ENCODE measurements at regions not wholly inside any gene's neighbourhood (a gene's known extent, or its start where the extent isn't known, plus 50 kb on each side); places are given as distances from the start of the nearest gene placed in this dataset.
A peak's percentile ranks its signal among the peaks of the same experiment; 100 is the strongest.

GRCh38 chr13:29926098-29926476 lies 75.7 kb upstream of the UBL3 start:
- Histone ChIP-seq H2AFZ (ENCODE audit: low read depth) (no peak overlapping the region), H3K36me3 (replicated peaks in 1 of 2; ENCODE audit: control insufficient read depth in 1 of 2, insufficient read depth in 2 of 2, low read length in 1 of 2) (no peaks in the 10 kb centered on the region), H3K79me2 (ENCODE audit: insufficient read depth) (no peaks in the 10 kb centered on the region), H3K27ac (ENCODE audit: low read depth in 2 of 2, low read length in 1 of 2) (no peak overlapping the region), H3K9me3 (no peaks in the 10 kb centered on the region), H3K9me2 (no peaks in the 10 kb centered on the region), H3K27me3 (ENCODE audit: insufficient read depth) (no peaks in the 10 kb centered on the region), H3K4me2 (no peak overlapping the region), H3K9ac (no peak overlapping the region), H4K20me1 (ENCODE audit: insufficient read depth) (no peaks in the 10 kb centered on the region), H3F3A (replicated peaks; ENCODE audit: insufficient read depth) (peaks cover 26% of the 10 kb centered on the region), H3K4me1 (ENCODE audit: control insufficient read depth in 1 of 2, insufficient read depth in 2 of 2, low read depth in 1 of 2, low read length in 1 of 2) (peaks cover 14 to 36% of the 10 kb centered on the region in 2 experiments; a peak in 3 of 4 replicates), H3K4me3 (ENCODE audit: low read depth in 2 of 2, low read length in 1 of 2) (no peak overlapping the region)
- POLR2A ChIA-PET = no interaction called here
- TF ChIP-seq POLR2AphosphoS5 (IDR thresholded peaks at IDR 0.05; ENCODE audit: low read depth, low read length) (no peak), MAX (IDR thresholded peaks at IDR 0.05; ENCODE audit: low read depth) (no peak), MXI1 (IDR thresholded peaks at IDR 0.05; ENCODE audit: low read depth, low read length) (no peak), MEF2A (IDR thresholded peaks at IDR 0.05; ENCODE audit: borderline replicate concordance, low read depth) (no peak)
- WGBS (ENCODE audit: low lambda C conversion rate) = 96% methylated on average over 4 of the region's 4 CpGs
- CTCF ChIA-PET = interaction anchor here (1.6 kb wide), 1 partner anchor 10 kb away, joined by 3 read pairs; no protein-coding TSS in a partner anchor
- no peak for DNase-seq

- Histone ChIP-seq H3K9ac (no peak overlapping the region), H4K20me1 (ENCODE audit: insufficient read depth) (no peaks in the 10 kb centered on the region), H3K27me3 (ENCODE audit: insufficient read depth) (no peaks in the 10 kb centered on the region), H3K36me3 (replicated peaks in 1 of 2; ENCODE audit: control insufficient read depth in 1 of 2, insufficient read depth in 2 of 2, low read length in 1 of 2) (no peaks in the 10 kb centered on the region), H3F3A (replicated peaks; ENCODE audit: insufficient read depth) (peaks cover 26% of the 10 kb centered on the region), H3K27ac (ENCODE audit: low read depth in 2 of 2, low read length in 1 of 2) (no peak overlapping the region), H3K9me3 (no peaks in the 10 kb centered on the region), H3K4me3 (ENCODE audit: low read depth in 2 of 2, low read length in 1 of 2) (no peak overlapping the region), H2AFZ (ENCODE audit: low read depth) (no peak overlapping the region), H3K79me2 (ENCODE audit: insufficient read depth) (no peaks in the 10 kb centered on the region), H3K4me2 (no peak overlapping the region), H3K9me2 (no peaks in the 10 kb centered on the region), H3K4me1 (ENCODE audit: control insufficient read depth in 1 of 2, insufficient read depth in 2 of 2, low read depth in 1 of 2, low read length in 1 of 2) (peaks cover 14 to 36% of the 10 kb centered on the region in 2 experiments; a peak in 3 of 4 replicates)
- DNase-seq = peak; percentile 50
- POLR2A ChIA-PET = no interaction called here
- TF ChIP-seq RAD21 (IDR thresholded peaks at IDR 0.05; ENCODE audit: low read length) = no peak
- peak; percentile 64; the same call in 1 of the 2 replicates for TF ChIP-seq NFIC (IDR thresholded peaks at IDR 0.05; ENCODE audit: borderline replicate concordance)
- whole genome bisulfite sequencing (ENCODE audit: low lambda C conversion rate) = 65% methylated on average over 3 of the region's 3 CpGs
- CTCF ChIA-PET = interaction anchor here (0.6 to 3.3 kb wide), 5 partner anchors 10 to 103 kb away, joined by 3 to 11 read pairs (median 4); no protein-coding TSS in a partner anchor
These were observed 75.2 kb upstream of the UBL3 start for GRCh38 chr13:29925457-29926097.

- H3K4me1 ChIP-seq (ENCODE audit: control insufficient read depth in 1 of 2, insufficient read depth in 2 of 2, low read depth in 1 of 2, low read length in 1 of 2) = peaks cover 14 to 38% of the 10 kb centered on the region in 2 experiments; a peak in 3 of 4 replicates
- WGBS (ENCODE audit: low lambda C conversion rate) = 85% methylated on average over 8 of the region's 12 CpGs
- ChIA-PET POLR2A (no interaction called here), CTCF (interaction anchor here (0.7 to 3.3 kb wide), 7 partner anchors 10 to 189 kb away, joined by 3 to 11 read pairs (median 6); no protein-coding TSS in a partner anchor)
- peak overlapping the region; percentile 38; the same call in 1 of the 2 replicates for H2AFZ ChIP-seq (ENCODE audit: low read depth)
- H3K27me3 ChIP-seq (ENCODE audit: insufficient read depth) = no peaks in the 10 kb centered on the region
- H3F3A ChIP-seq (replicated peaks; ENCODE audit: insufficient read depth) = peaks cover 26% of the 10 kb centered on the region
- H3K9ac ChIP-seq = peak overlapping the region; percentile 49; the same call in 1 of the 2 replicates
- TF ChIP-seq FOSL2 (IDR thresholded peaks at IDR 0.05; ENCODE audit: borderline replicate concordance, low read depth) (no peak), REST (IDR thresholded peaks at IDR 0.05; ENCODE audit: low read depth, low read length) (no peak), TCF12 (IDR thresholded peaks at IDR 0.05) (peak; percentile 4; the same call in 1 of the 2 replicates)
- H3K27ac ChIP-seq (ENCODE audit: low read depth in 2 of 2, low read length in 1 of 2) = peak overlapping the region; percentile 62 to 84
- H3K4me3 ChIP-seq (ENCODE audit: low read depth in 2 of 2, low read length in 1 of 2) = peak overlapping the region in 1 of 2 experiments; percentile 35; a peak in 1 of 4 replicates
- H4K20me1 ChIP-seq (ENCODE audit: insufficient read depth) = no peaks in the 10 kb centered on the region
- no peaks in the 10 kb centered on the region for H3K9me2 ChIP-seq
- H3K36me3 ChIP-seq (replicated peaks in 1 of 2; ENCODE audit: control insufficient read depth in 1 of 2, insufficient read depth in 2 of 2, low read length in 1 of 2) = no peaks in the 10 kb centered on the region
- no peak for DNase-seq
- H3K4me2 ChIP-seq = peak overlapping the region; percentile 61
- H3K9me3 ChIP-seq = no peaks in the 10 kb centered on the region
- H3K79me2 ChIP-seq (ENCODE audit: insufficient read depth) = no peaks in the 10 kb centered on the region
These were observed 74.3 kb upstream of the UBL3 start for GRCh38 chr13:29924482-29925350.

Measured in SK-N-SH (cell line).